ENCODE measurements at regions not wholly inside any gene's neighbourhood (a gene's known extent, or its start where the extent isn't known, plus 50 kb on each side); places are given as distances from the start of the nearest gene placed in this dataset.
"Not testable (repeated sequence)": the region's sequence is repeated elsewhere in the genome, so short reads cannot be mapped to it uniquely, and the experiment has no call there.

DNA sequence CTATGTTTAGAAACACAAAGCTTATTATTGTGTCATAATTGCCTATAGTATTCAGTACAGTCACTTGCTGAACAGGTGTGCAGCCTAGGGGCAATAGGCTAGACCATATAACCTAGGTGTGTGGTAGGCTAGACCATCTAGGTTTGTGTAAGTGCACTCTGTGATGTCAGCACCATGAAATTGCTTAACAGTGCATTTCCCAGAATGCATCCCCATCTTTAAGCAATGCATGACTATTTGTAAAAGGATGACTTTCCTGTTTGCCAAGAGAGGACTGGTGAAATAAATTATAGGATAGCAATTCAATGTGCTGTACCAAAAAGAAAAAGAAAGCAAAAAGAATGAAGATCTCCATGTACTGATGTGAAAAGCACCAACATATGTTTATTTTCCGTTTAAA lies 288.7 kb upstream of the AUTS2 start:
- DNase-seq (ENCODE audit: low spot score): no peak

GRCh38 chr7:69311489-69311888 lies 286.8 kb upstream of the AUTS2 start:
- DNase-seq (ENCODE audit: low spot score): no peak

DNA sequence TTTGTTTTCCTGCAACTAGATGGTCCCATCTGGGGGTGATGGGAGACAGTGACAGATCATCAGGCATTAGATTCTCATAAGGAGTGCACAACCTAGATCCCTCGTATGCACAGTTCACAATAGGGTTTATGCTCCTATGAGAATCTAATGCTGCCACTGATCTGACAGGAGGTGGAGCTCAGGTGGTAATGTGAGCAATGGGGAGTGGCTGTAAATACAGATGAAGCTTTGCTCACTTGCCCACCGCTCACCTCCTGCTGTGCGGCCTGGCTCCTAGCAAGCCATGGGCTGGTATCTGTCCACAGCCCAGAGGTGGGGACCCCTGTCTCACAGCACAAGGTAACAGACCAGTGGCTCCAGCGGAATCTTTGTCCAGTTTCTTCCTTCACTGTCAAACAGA lies 284.4 kb upstream of the AUTS2 start:
- not testable (repeated sequence) for DNase-seq (ENCODE audit: low spot score)

DNA sequence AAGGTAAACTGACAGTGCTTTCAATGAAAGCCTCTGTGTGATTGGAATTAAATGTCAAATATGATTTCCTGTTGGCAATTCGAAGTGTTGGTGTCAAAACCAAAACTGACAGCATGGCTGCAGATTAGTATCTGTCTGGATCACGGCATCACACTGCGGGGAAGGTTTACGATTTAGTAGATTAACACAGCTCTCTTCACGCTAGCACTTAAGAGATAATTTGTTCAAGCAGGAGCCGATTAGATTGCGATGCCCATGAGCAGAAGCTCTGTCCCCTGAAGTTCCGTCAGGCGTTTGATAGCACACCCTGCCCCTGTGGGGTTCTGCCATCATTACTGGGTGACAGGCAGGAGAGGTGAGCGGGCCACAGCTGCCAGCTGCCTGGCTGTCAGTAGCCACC lies 279.5 kb upstream of the AUTS2 start:
- DNase-seq (ENCODE audit: low spot score): no peak

- DNase-seq (ENCODE audit: low spot score): no peak
Observed at GRCh38 chr7:69328516-69328915, 269.8 kb upstream of the AUTS2 start.

DNA sequence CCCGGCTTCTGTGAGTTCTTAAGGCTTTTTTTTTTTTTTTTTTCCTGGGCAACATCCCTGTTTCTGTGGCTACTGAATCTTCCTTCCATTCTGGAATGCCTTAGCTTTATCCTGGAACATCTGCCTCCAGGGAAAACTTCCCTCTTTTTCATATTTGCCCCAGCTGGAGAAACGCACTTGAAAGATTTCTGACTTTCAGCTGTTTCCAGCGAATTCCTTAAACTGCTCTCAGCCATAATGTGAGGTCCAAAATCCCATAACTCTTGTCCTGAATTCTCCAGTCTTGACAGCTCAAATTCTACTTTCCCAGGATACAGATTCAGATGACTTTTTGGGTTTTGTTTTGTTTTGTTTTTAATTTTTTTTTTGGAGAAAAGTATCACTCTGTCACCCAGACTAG lies 263.6 kb upstream of the AUTS2 start:
- no peak for DNase-seq (ENCODE audit: low spot score)

DNA sequence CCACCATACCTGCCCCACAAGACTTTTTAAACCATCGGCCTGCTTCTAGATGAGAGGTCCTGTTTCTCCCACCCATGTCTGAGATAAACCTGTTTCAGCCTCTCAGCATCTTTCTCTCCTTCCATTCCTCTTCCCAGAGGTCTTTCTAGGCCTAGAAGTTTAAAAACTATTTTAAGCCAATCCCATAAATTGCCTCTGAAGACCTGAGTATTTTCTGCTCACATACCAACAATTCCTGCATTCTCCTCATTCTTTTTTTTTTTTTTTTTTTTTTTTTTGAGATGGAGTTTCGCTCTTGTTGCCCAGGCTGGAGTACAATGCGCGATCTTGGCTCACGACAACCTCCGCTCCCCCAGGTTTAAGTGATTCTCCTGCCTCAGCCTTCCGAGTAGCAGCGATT lies 262.9 kb upstream of the AUTS2 start:
- no peak for DNase-seq (ENCODE audit: low spot score)

GRCh38 chr7:69336976-69337375 lies 261.3 kb upstream of the AUTS2 start:
- DNase-seq (ENCODE audit: low spot score): no peak

DNA sequence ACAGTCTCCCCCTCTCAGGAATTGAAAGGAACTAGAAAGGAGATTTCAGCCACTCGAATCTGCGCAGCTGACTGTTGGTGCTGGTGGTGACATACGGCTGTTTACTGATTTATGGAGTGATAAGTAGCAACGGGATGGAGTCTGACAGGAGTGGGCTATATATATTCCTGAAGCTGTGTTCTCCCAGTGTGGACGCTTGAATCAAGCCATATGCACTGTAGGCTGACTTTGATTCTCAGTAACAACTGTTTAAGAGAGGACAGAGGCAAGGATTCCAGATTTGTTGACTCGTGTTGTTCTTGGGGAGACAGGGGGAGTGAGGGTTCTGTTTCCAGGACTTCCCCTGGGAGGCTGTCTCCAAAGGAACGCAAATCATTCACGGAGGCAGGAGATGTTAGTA lies 260.1 kb upstream of the AUTS2 start:
- DNase-seq (ENCODE audit: low spot score): no peak

GRCh38 chr7:69341288-69341687 lies 257.0 kb upstream of the AUTS2 start:
- DNase-seq (ENCODE audit: low spot score): no peak

- no peak for DNase-seq (ENCODE audit: low spot score)
Observed at GRCh38 chr7:69342154-69342884, 256.0 kb upstream of the AUTS2 start.

DNA sequence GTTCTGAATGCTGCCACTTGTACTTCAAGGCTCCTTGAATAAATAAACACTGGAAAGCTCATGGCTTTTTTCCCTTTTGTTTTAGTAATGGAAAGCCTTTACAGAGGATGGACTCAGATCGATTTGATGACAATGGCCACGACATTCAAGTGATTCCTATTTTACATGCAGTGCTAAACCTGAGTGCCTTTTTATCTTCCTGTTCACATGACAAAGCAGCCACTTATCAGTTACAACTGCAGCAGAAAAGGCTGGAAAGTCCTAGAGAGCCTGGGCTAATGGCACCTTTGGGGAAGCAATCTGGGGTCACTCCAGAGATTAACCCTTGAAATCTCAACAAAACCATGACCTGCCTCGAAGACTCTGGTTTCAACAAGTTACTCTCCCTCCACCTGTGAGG lies 249.0 kb upstream of the AUTS2 start:
- DNase-seq (ENCODE audit: low spot score): no peak

- DNase-seq (ENCODE audit: low spot score): no peak
Observed at GRCh38 chr7:69358163-69358821, 240.0 kb upstream of the AUTS2 start.

DNA sequence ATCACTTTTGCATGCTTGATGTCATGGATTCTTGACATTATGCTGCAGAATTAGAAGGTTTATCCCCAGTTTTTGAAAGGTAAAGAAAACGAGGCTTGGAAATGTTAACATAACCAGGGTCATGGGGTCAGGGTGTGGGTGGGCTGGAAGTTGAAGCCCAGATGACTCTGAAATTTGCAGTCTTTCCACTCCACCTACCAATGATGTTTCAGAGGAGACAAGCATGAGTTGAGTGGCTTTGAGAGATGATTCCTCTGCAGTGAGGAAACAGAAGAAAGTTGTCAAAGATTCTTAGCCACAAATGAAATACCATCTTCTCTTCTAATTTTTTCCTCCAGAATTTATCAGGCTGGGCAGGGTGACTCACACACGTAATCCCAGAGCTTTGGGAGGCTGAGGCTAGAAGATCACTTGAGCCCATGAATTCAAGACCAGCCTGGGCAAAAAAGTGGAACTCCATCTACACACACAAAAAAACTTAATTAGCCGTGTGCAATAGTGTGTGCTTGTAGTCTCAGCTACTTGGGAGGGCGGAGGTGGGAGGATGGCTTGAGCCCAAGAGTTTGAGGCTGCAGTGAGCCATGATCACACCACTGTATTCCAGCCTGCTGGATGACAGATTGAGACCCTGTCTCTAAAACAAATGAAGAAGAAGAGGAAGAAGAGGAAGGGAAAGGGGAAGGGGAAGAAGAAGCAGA lies 239.1 kb upstream of the AUTS2 start:
- no peak for DNase-seq (ENCODE audit: low spot score)

GRCh38 chr7:69360913-69361312 lies 237.4 kb upstream of the AUTS2 start:
- no peak for DNase-seq (ENCODE audit: low spot score)

DNA sequence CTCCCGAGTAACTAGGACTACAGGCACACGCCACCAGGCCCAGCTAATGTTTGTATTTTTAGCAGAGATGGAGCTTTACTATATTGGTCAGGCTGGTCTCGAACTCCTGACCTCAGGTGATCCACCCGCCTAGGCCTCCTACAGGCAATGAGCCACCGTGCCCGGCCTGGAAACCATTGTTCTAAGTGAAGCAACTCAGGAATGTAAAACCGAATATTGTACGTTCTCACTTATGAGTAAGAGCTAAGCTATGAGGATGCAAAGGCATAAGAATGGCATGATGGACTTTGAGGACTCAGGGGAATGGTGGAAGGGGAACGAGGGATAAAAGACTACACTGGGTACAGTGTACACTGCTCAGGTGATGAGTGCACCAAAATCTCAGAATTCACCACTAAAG lies 235.1 kb upstream of the AUTS2 start:
- no peak for DNase-seq (ENCODE audit: low spot score)

DNA sequence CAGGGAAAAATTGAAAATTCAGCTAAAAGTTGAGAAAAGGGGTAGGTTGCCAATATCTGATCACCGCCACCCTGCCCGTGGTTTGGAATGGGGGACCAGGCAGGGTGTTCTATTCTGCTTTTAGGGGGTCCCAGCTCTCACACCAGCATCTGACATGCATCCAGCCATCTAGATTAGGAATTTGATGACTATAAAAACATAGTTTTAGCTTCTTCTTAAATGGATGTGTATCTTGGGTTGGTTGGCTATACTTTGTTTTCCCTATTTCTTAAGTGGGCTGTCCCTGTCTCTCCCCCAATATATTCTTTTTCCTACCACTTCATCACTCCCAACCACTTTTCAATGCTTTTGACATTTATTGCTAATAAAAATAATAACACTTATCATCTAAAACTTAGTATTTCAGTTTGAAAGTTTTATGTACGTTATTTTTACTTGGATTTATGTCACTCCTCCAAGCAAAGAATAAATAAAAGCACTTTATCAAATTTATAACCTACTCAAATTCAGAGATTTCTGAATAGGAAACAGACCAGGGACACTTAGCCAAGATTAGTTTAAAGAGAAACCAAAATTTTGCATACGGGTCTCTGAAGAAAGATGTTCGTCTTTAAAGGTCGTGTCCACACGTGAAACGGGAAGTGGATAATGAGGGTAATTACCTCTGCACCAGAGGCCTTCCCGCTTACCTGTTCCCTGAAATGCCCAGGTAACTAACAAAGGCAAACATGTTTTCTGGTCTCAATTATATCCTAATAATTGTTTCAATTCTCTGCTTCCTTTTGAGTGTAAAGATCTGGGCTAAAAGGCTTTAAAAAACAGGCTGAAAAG lies 233.2 kb upstream of the AUTS2 start:
- DNase-seq (ENCODE audit: low spot score): no peak

DNA sequence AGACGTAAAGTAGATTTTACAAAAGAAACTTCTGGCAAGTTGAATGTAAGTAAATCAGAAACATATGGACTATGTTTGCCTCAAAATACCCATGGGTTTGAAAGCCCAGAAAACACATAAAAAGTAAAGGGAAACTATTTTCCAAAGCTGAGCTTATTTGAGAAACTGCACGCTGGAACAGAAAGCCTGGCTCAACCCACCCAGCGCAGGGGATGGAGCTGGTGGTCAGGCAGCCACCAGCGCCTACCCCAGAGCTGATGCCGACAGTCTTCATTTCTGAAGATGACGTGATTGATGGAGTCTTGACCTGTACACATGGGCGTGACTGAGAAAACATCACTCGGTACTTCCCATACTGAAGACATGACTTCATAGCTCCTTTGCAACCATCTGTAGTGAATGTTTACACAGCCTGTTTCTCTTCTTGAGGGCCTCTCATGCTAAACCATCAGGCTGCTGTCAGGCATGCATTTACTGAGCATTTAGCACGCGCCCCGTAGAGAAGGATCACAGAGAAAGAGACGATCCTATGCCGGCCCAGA lies 232.6 kb upstream of the AUTS2 start:
- DNase-seq (ENCODE audit: low spot score): peak; percentile 71

DNA sequence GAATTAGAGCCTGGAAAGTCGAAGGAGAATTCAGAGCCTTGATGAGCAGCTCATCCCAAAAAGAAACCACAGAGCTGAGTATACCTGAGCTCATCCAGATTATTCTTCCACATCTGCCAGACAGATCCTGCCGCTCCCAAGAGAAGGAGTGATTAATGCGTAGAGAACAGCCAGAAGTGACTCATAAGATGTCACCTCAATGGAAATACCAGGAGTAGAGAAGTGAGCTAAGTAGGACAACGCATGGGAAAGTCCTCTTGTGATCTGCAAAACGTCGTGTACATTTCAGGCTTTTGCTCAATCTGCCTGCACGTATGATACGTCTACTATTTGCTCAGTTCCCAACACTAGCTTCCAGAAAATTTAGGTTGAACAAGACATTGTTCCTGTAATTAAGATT lies 230.5 kb upstream of the AUTS2 start:
- no peak for DNase-seq (ENCODE audit: low spot score)

GRCh38 chr7:69373171-69374043 lies 224.9 kb upstream of the AUTS2 start:
- no peak for DNase-seq (ENCODE audit: low spot score)

DNA sequence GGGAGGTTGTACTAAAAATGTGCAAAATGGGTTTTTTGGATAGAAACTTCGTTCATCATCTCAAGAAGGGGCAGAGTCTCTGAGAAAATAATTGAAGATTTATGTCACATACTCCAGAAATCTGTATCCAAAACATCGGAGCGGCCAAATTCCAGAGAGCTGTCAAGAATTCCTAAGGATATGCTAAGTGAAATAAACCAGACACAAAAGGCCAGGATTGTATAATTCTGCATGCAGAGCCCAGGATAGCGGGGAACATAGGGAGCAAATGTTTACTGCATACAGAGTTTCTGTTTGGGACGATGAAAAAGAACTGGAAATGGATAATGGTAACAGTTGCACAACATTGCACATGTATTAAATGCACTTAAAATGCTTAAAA lies 224.2 kb upstream of the AUTS2 start:
- no peak for DNase-seq (ENCODE audit: low spot score)

All from left forelimb (tissue), 1 donor.